NCI-H2081 treated with DMSO at 0.1 percent for 48 hours (cell line): ENCODE measurements at regions not wholly inside any gene's neighbourhood (a gene's known extent, or its start where the extent isn't known, plus 50 kb on each side); places are given as distances from the start of the nearest gene placed in this dataset.
"Not testable (repeated sequence)": the region's sequence is repeated elsewhere in the genome, so short reads cannot be mapped to it uniquely, and the experiment has no call there.

ENCODE experiments used
- DNase-seq: peaks from one replicate; lab custom pipeline; 2025; lab: John Stamatoyannopoulos, UW

GRCh38 chr7:46137725-46138124, 216.7 kb upstream of the IGFBP3 start:
- no peak for DNase-seq

- no peak for DNase-seq
Measured at GRCh38 chr7:46135557-46135956, 214.5 kb upstream of the IGFBP3 start.

GRCh38 chr7:46134795-46135194, 213.7 kb upstream of the IGFBP3 start:
- DNase-seq, result no peak

GRCh38 chr7:46134385-46134784, 213.3 kb upstream of the IGFBP3 start:
- no peak for DNase-seq

GRCh38 chr7:46133751-46134150, 212.7 kb upstream of the IGFBP3 start:
- DNase-seq, result no peak

- no peak for DNase-seq
Measured at GRCh38 chr7:46133072-46133471, 212.0 kb upstream of the IGFBP3 start.

- DNase-seq, result no peak
Measured at GRCh38 chr7:46131916-46132795, 211.1 kb upstream of the IGFBP3 start.

GRCh38 chr7:46129831-46130230, 208.8 kb upstream of the IGFBP3 start:
- no peak for DNase-seq

- no peak for DNase-seq
Measured at GRCh38 chr7:46127814-46128213, 206.7 kb upstream of the IGFBP3 start.

- no peak for DNase-seq
Measured at GRCh38 chr7:46126675-46127300, 205.7 kb upstream of the IGFBP3 start.

- no peak for DNase-seq
Measured at GRCh38 chr7:46123756-46124343, 202.8 kb upstream of the IGFBP3 start.

- no peak for DNase-seq
Measured at GRCh38 chr7:46115410-46115809, 194.3 kb upstream of the IGFBP3 start.

GRCh38 chr7:46109437-46109836, 188.4 kb upstream of the IGFBP3 start:
- DNase-seq, result no peak

- DNase-seq, result no peak
Measured at GRCh38 chr7:46108272-46108671, 187.2 kb upstream of the IGFBP3 start.

GRCh38 chr7:46107610-46108217, 186.6 kb upstream of the IGFBP3 start:
- DNase-seq, result no peak

GRCh38 chr7:46100521-46100920, 179.4 kb upstream of the IGFBP3 start:
- DNase-seq, result no peak

GRCh38 chr7:46099076-46099475, 178.0 kb upstream of the IGFBP3 start:
- no peak for DNase-seq

GRCh38 chr7:46091071-46091470, 170.0 kb upstream of the IGFBP3 start:
- no peak for DNase-seq

GRCh38 chr7:46089281-46089680, 168.2 kb upstream of the IGFBP3 start:
- no peak for DNase-seq

- DNase-seq, result not testable (repeated sequence)
Measured at GRCh38 chr7:46088486-46088885, 167.4 kb upstream of the IGFBP3 start.

- DNase-seq, result no peak
Measured at GRCh38 chr7:46080595-46081159, 159.6 kb upstream of the IGFBP3 start.

GRCh38 chr7:46079421-46079820, 158.3 kb upstream of the IGFBP3 start:
- no peak for DNase-seq
